HG02973 (cell line): ENCODE measurements at regions not wholly inside any gene's neighbourhood (a gene's known extent, or its start where the extent isn't known, plus 50 kb on each side); places are given as distances from the start of the nearest gene placed in this dataset.
"Not testable (repeated sequence)": the region's sequence is repeated elsewhere in the genome, so short reads cannot be mapped to it uniquely, and the experiment has no call there.

ENCODE experiments used
- ATAC-seq: cut with Tn5 transposase; IDR thresholded peaks from one replicate; pipeline ENCODE4 v1.9.1; 2021; ENCODE audit warnings: moderate library complexity; ENCODE audit not compliant: unreplicated experiment

DNA sequence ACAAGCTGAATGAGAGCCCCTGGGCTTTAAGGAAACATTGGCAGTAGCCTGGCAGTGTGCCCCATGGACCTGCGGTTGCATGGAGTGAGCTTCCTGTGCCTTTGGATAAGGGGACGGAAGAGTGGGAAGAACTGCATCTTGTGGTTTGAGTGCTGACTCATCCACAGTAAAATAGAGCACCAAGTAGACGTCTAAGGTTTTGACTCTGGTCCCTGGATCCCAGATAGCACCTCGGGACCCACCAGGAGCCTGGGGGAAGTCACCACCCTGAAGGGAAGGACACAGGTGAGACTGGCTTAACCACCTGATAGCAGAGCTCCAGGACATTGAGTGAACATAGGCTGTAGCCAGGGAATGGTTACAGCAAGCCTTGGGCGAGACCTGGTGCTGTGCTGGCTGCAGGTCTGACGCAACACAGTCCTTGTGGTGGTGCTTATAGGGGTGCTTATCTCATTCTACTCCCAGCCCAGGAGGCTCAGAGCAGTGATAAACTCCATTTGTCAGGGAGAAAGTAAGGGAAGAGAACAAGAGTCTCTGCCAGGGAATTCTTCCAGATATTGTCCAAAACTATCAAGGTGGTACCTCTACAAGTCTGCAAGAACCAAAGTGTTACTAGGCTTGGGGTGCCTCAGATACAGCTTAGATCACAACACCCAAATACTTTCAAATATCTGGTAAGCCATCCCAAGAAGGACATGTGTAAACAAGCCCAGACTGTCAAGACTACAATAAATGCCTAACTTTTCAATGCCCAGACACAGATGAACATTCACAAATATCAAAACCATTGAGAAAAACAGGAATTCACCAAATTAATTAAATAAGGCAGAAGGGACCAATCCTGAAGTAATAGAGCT is 123.6 kb upstream of the TET2 start:
- ATAC-seq = no peak

GRCh38 chr4:105023668-105024055 is 123.0 kb upstream of the TET2 start:
- ATAC-seq = no peak

- no peak for ATAC-seq
Observed at GRCh38 chr4:105025263-105026017, 121.2 kb upstream of the TET2 start.

DNA sequence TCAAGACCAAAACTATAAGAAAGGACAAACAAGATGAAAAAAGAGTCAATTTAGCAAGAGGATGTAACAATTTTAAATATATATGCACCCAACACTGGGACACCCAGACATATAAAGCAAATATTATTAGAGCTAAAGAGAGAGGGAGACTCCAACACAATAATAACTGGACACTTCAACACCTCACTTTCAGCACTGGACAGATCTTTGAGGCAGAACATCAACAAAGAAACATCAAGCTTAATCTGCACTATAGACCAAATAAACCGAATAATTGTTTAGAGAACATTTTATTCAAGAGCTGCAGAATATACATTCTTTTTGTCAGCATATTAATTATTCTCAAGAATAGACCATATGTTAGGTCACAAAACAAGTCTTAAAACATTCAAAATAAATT is 109.7 kb upstream of the TET2 start:
- ATAC-seq = no peak

GRCh38 chr4:105042451-105042850 is 104.2 kb upstream of the TET2 start:
- ATAC-seq = no peak

- ATAC-seq = no peak
Observed at GRCh38 chr4:105050896-105051295, 95.8 kb upstream of the TET2 start.

GRCh38 chr4:105057370-105058105 is 89.1 kb upstream of the TET2 start:
- ATAC-seq = no peak

DNA sequence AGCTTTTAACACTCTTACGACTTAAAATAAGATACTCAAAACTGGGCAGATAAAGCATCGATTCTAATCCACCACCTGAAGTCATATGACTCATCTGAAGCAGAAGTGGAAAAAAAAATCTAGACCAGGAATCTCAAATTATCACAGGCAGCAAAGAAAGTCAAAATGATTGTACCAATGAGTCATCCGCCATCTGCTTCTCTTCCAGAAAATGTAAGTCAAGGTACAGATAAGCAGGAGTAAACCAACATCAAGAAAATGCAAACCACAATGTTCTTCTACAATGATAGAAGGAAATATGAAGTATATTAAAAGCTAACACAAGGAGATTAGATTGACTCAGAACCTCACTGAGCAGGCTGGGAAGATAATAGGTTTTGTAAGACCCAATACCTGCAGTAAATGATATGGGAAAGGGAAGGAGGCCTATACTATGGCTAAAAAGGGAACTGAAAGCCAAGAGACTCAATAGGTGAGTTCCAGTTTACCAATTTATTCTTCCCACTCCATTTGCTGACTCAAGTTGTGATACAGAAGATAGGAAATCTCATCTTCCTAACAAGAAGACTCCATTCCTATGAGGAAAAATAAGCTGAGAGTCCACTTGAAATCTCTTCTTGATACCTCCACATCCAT is 88.4 kb upstream of the TET2 start:
- no peak for ATAC-seq

- ATAC-seq = peak; percentile 28
Observed at GRCh38 chr4:105059337-105059736, 87.3 kb upstream of the TET2 start.

GRCh38 chr4:105060628-105061027 is 86.0 kb upstream of the TET2 start:
- ATAC-seq = peak; percentile 92

- peak; percentile 1 for ATAC-seq
Observed at GRCh38 chr4:105061136-105061696, 85.5 kb upstream of the TET2 start.

GRCh38 chr4:105061731-105062130 is 84.9 kb upstream of the TET2 start:
- ATAC-seq = no peak

DNA sequence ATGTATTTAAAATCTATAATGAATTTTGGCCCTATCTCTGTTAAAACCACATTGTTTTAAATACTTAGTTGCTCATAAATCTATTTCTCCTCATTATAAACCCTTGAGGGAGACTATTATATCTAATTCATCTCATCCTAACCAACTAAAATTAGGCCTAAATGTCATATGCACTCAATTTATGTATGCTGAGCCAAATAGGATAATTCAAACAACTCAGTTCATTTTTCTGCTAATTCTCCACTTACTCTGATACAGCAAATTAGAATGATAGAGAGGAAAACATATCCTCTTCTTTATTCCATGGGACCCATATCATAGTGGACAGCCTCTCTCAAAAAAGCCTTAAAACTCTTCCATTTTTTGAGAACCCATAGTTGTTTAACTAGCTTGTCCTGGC is 80.3 kb upstream of the TET2 start:
- ATAC-seq = no peak

- no peak for ATAC-seq
Observed at GRCh38 chr4:105067431-105067830, 79.2 kb upstream of the TET2 start.

- ATAC-seq = no peak
Observed at GRCh38 chr4:105067946-105068345, 78.7 kb upstream of the TET2 start.

DNA sequence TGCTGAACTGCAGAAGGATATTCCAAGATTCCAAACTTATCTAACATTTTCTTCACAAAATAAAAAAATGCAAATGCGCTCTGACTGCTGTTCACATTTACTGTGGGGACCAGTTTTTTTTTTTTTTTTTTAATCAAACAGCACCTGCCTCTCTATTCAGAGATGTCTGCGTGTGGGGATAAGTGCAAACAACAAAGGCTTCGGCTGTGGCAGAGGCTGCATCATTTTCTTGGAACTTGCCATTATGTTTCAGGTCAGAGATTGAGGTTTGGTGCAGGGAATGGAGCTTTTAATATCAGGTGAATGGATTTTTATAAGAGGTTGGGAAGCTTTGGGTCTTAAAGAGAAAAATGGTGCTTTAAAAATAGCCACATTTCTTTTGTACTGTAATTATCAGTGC is 78.2 kb upstream of the TET2 start:
- no peak for ATAC-seq

DNA sequence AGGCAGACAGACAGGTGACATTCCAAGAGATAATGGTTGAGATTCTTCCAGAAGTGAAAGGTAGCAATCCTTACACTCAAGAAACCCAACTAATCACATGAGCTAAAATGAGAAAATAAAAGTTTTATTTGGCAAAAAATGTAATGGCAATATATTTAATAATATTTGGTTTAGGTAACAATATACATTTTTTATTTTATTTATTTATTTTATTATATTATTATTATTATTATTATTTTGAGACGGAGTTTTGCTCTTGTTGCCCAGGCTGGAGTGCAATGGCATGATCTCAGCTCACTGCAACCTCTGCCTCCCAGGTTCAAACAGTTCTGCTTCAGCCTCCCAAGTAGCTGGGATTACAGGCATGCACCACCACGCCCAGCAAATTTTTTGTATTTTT is 74.6 kb upstream of the TET2 start:
- ATAC-seq = not testable (repeated sequence)

- ATAC-seq = no peak
Observed at GRCh38 chr4:105074097-105074496, 72.6 kb upstream of the TET2 start.

GRCh38 chr4:105075045-105075444 is 71.6 kb upstream of the TET2 start:
- ATAC-seq = no peak

GRCh38 chr4:105088110-105088879 is 58.4 kb upstream of the TET2 start:
- ATAC-seq = no peak
